Stomach (tissue), 8 donors: ENCODE measurements at regions not wholly inside any gene's neighbourhood (a gene's known extent, or its start where the extent isn't known, plus 50 kb on each side); places are given as distances from the start of the nearest gene placed in this dataset.

ENCODE experiments used
- DNase-seq, 2 donors: peaks; one replicate each; pipeline versions ENCODE4 v3.0.0 to v3.0.0-alpha.2; 2013 to 2019
- H3K27ac ChIP-seq, 5 donors: fragments of 200-600 bp in 4 of 5; sonication (generic) in 4 of 5; one replicate each; pipeline ENCODE4 v1.5.1; 2013 to 2019; ENCODE audit warnings: mild to moderate bottlenecking in 1 of 5, moderate library complexity in 1 of 5
- H3K27me3 ChIP-seq, 3 donors: fragments of 200-600 bp; sonication (generic); one replicate each; pipeline ENCODE4 v1.5.1; 2017 to 2019; ENCODE audit warnings: mixed run types in 1 of 3
- H3K36me3 ChIP-seq, 4 donors: fragments of 200-600 bp; sonication (generic); 1 replicate in 3 of 4; 2 replicates in 1 of 4; pipeline ENCODE4 v1.5.1; 2016 to 2019
- H3K4me1 ChIP-seq, 4 donors: fragments of 200-600 bp; sonication (generic); one replicate each; pipeline ENCODE4 v1.5.1; 2016 to 2019
- H3K4me3 ChIP-seq, 4 donors: fragments of 200-600 bp; sonication (generic) in 3 of 4; one replicate each; pipeline ENCODE4 v1.5.1; 2016 to 2019; ENCODE audit warnings: mild to moderate bottlenecking in 1 of 4
- H3K9me3 ChIP-seq, 4 donors: fragments of 200-600 bp; sonication (generic); one replicate each; pipeline ENCODE4 v1.5.1; 2016 to 2019
- EP300 ChIP-seq: sonication (generic); formaldehyde crosslinking; IDR thresholded peaks from one replicate; pipeline ENCODE4 v1.6.1; 2017; ENCODE audit warnings: antibody characterized with exemption
- POLR2A ChIP-seq, 4 donors: fragments of 450-650 bp; IDR thresholded peaks; one replicate each; pipeline ENCODE4 v1.6.1; 2016; ENCODE audit warnings: antibody characterized with exemption in 4 of 4, control low read depth in 2 of 4, mild to moderate bottlenecking in 1 of 4, moderate library complexity in 1 of 4
- POLR2AphosphoS5 ChIP-seq, 3 donors: sonication (generic); formaldehyde crosslinking; IDR thresholded peaks; one replicate each; pipeline ENCODE4 v1.6.1; 2016; ENCODE audit warnings: antibody characterized with exemption in 3 of 3
- WGBS, 5 donors: extraction: QIAGEN DNeasy Blood & Tissue Kit in 3 of 5; methylation state at CpG; one replicate each; pipeline versions ENCODE4 v1.1.5 to v1.1.7; 2013 to 2018; 5-methylcytosine and 5-hydroxymethylcytosine counted together
- intact Hi-C: fragments of 100-400 bp; cut with DNase I; formaldehyde crosslinking; loops from one replicate; pipeline ENCODE4 v1.15.1; 2023; ENCODE audit warnings: low total_unique reads
- TF ChIP-seq, protein P1 (sequence below), 7 experiments: fragments of 450-650 bp in 4 of 7; fragments of 200-600 bp in 3 of 7; sonication (generic) in 3 of 7; IDR thresholded peaks; one replicate each; pipeline ENCODE4 v1.5.1; 2016 to 2019; ENCODE audit warnings: antibody characterized with exemption in 7 of 7, control low read depth in 2 of 7, mild to moderate bottlenecking in 1 of 7
- donor health status: healthy with polysubstance abuse.
- donor health status: Bipolar disorder and iron deficiency.
- donor health status: healthy.

DNA sequence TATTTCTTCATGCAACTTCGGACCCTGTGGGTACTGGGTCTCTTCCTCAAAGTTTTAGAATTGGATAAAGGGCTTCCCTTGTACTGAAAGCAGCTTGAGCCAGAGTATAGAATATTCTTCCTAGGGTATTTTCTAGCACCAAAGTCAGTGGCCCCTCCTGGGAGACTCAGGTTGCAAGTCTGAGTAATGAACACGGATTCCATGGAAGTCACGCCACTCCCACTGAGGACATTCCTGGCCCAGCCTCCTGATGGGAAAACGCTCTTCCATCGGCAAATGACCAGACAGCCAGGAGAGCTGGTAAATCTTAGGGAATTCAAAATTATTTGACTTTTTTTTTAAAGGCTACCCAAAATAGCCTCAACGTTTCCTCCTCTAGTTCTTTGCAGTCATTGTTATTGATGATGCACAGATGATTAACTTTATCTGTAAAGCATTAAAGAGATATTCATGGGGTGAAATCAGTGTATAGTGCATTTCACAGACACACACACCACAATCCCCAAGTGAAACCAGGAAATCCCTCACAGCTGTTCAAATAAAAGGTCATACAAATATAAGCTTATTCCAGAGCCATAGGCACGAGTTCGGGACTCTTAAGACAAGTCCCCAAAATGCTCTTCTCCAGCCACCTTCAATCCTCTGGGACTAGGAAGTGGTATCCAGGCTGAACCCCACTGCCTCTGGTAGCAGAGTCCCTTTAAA, 248.8 kb downstream of the SOD2 start:
- peaks cover 0 to 6% (median 0%) of the 10 kb centered on the region in 4 donors for H3K9me3 ChIP-seq
- H3K4me1 ChIP-seq: no peaks in the 10 kb centered on the region
- peaks cover 0 to 19% (median 0%) of the 10 kb centered on the region in 3 donors for H3K27me3 ChIP-seq
- intact Hi-C loops: no loop called here
- no peak for DNase-seq
- H3K4me3 ChIP-seq: no peak overlapping the region
- WGBS, 5 donors: 69 to 78% (median 72%) methylated on average over 8 of the region's 8 CpGs
- H3K36me3 ChIP-seq: no peaks in the 10 kb centered on the region
- TF ChIP-seq EP300 (no peak), POLR2AphosphoS5 (IDR thresholded peaks at IDR 0.05) (no peak), POLR2A (IDR thresholded peaks at IDR 0.05) (no peak)
- TF ChIP-seq, protein P1, sequence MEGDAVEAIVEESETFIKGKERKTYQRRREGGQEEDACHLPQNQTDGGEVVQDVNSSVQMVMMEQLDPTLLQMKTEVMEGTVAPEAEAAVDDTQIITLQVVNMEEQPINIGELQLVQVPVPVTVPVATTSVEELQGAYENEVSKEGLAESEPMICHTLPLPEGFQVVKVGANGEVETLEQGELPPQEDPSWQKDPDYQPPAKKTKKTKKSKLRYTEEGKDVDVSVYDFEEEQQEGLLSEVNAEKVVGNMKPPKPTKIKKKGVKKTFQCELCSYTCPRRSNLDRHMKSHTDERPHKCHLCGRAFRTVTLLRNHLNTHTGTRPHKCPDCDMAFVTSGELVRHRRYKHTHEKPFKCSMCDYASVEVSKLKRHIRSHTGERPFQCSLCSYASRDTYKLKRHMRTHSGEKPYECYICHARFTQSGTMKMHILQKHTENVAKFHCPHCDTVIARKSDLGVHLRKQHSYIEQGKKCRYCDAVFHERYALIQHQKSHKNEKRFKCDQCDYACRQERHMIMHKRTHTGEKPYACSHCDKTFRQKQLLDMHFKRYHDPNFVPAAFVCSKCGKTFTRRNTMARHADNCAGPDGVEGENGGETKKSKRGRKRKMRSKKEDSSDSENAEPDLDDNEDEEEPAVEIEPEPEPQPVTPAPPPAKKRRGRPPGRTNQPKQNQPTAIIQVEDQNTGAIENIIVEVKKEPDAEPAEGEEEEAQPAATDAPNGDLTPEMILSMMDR (IDR thresholded peaks at IDR 0.05): no peak
- H3K27ac ChIP-seq: no peak overlapping the region

- peaks cover 0 to 6% (median 0%) of the 10 kb centered on the region in 4 donors for H3K9me3 ChIP-seq
- intact Hi-C loops: no loop called here
- peaks cover 0 to 19% (median 0%) of the 10 kb centered on the region in 3 donors for H3K27me3 ChIP-seq
- no peaks in the 10 kb centered on the region for H3K4me1 ChIP-seq
- no peak for DNase-seq
- H3K4me3 ChIP-seq: no peak overlapping the region
- H3K27ac ChIP-seq: no peak overlapping the region
- 63 to 73% (median 71%) methylated on average over 8 of the region's 8 CpGs for WGBS, 5 donors
- no peaks in the 10 kb centered on the region for H3K36me3 ChIP-seq
- TF ChIP-seq EP300: no peak
Measured at GRCh38 chr6:159443417-159443920, 249.6 kb downstream of the SOD2 start.

DNA sequence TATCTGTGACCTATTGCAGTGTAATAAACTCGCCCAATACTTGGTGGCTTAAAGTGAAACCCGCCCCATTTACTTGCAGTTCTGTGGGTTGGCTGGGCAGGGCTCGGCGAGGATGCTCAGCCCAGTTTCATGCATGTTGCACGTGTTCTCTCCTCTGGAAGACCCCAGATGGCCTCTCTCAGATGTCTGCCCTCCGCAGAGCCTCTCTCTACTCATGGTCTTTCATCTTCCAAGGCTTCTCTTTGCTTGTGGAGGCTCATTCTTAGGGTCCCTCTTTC, 251.4 kb downstream of the SOD2 start:
- Histone ChIP-seq H3K4me3 (no peak overlapping the region), H3K4me1 (no peaks in the 10 kb centered on the region), H3K9me3 (peaks cover 0 to 6% (median 0%) of the 10 kb centered on the region in 4 donors), H3K27me3 (peaks cover 0 to 24% (median 0%) of the 10 kb centered on the region in 3 donors), H3K36me3 (no peaks in the 10 kb centered on the region), H3K27ac (no peak overlapping the region)
- 87 to 94% (median 89%) methylated on average over 6 of the region's 6 CpGs for WGBS, 5 donors
- no peak for DNase-seq
- TF ChIP-seq EP300 (no peak), POLR2AphosphoS5 (IDR thresholded peaks at IDR 0.05) (no peak), POLR2A (IDR thresholded peaks at IDR 0.05) (no peak)
- TF ChIP-seq, protein P1 (IDR thresholded peaks at IDR 0.05): no peak
- intact Hi-C loops: no loop called here

DNA sequence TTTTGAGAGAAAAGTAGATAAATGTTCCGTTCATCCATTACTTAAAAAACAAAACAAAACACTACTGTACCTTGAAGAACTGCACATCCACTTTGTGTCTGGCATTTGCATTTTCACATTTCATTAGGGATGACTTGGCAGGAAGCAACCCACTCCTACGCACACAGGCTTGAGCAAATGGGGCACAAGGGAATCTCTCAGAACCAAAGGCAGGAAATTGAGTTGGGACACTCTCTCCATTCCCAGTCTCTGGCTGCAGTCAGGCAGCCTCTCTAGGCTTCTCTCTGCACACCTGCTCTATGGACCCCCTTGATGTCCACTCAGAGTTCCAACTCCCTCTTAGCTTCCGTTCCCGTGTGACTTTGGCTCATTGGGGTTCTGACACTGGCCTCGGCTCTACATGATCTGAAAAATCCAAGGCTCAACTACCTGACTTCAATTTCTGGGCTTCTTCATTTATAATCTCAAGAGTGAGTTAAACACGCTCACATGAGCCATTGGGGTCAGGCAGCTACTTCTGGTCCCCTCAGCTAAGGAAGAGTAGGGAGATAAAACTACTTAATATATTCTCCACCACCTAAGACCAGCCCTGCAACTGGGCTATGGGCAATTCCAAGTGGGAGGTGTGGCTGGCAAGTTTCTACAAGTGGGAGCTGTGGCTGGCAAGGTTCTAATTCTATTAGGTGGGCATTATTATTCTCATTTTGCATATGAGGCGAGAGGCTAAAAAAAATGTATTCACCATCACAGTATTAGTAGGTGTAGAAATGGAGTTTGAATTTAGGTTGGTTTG, 251.9 kb downstream of the SOD2 start:
- no peaks in the 10 kb centered on the region for H3K36me3 ChIP-seq
- H3K27ac ChIP-seq: no peak overlapping the region
- no peak for TF ChIP-seq EP300
- no peak for TF ChIP-seq POLR2A (IDR thresholded peaks at IDR 0.05)
- TF ChIP-seq POLR2AphosphoS5 (IDR thresholded peaks at IDR 0.05): no peak
- TF ChIP-seq, protein P1 (IDR thresholded peaks at IDR 0.05): no peak
- no peaks in the 10 kb centered on the region for H3K4me1 ChIP-seq
- H3K4me3 ChIP-seq: no peak overlapping the region
- H3K9me3 ChIP-seq: peaks cover 0 to 5% (median 0%) of the 10 kb centered on the region in 4 donors
- WGBS, 5 donors: 81 to 91% (median 88%) methylated on average over 7 of the region's 7 CpGs
- H3K27me3 ChIP-seq: peaks cover 0 to 23% (median 0%) of the 10 kb centered on the region in 3 donors
- intact Hi-C loops: no loop called here
- DNase-seq: no peak
